ENCODE measurements at regions not wholly inside any gene's neighbourhood (a gene's known extent, or its start where the extent isn't known, plus 50 kb on each side); places are given as distances from the start of the nearest gene placed in this dataset.
"Not testable (repeated sequence)": the region's sequence is repeated elsewhere in the genome, so short reads cannot be mapped to it uniquely, and the experiment has no call there.

DNA sequence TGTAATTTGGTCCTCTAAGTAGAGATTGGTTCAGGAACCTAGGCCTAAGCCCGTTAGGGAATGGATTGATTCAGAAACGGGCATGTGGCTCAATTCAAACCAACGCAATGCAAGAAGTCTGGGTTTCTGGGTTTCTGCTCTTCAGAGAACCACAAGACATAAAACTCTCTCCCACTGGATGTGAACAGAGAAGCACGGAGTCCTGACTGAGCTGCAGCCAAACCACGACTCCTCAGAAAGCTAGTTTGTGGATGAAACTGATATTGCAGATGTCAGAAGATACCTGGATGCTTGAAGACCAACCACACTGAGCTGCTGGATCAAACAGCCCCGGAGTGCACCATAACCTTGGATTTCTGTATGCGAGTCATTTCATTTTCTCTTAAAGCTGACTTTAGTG, 50.0 kb downstream of the SOD2 start:
- intact Hi-C loops (cut with DNase I) = no loop called here
- DNase-seq = no peak

DNA sequence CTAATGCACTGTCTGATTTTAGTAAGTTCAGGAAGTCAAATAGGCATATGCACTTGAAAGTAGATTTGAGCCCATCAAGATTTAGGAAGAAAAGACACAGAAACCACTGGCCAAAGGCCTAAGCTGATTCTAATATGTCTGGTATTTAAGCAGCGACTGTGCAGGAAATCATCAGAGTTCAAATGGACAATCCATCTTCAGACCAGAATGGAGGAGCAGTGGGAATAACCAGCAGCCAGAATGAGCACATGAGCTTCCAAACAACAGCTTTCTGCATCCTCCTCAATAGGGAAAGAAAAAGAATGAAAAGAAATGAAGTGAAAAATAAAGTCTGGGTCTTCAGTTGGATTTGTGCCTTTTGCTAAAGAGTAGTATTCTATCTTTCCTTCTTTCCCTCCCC, 50.6 kb downstream of the SOD2 start:
- DNase-seq = no peak
- intact Hi-C loops (cut with DNase I) = no loop called here

DNA sequence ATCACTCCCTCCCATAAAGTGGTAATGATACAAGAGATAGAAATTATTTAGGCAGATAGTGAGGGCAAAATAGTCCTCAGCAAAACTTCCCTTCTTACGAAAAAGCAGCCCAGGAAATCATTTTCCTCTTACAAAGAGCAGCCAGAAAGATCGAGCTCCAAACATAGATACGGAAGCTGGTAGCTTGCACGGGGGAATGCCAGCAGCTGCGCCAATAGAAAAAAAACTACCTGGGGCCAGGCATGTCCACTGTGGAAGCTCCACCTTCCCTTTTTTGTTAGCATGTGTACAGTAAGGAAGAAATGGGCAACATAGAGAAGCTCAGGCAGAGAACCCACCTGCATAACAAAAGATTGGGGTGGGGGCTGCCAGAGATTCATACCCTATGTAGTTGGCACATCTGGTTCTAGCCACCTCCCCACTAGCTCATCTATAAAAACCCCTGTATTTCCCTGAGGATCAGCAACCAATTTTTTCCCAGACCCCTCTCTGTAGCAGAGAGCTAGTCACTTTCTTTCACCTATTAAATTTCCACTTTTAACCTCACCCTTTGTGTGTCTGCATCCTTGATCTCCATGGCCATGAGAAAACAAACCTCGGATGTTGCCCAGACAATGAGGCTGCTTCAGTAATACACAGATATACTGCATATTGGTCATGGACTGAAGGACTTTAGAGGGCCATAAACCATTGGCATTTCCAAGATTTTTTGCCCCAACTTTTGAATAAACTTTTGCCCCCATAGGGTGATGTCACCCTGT, 52.1 kb downstream of the SOD2 start:
- intact Hi-C loops (cut with DNase I) = no loop called here
- no peak for DNase-seq

DNA sequence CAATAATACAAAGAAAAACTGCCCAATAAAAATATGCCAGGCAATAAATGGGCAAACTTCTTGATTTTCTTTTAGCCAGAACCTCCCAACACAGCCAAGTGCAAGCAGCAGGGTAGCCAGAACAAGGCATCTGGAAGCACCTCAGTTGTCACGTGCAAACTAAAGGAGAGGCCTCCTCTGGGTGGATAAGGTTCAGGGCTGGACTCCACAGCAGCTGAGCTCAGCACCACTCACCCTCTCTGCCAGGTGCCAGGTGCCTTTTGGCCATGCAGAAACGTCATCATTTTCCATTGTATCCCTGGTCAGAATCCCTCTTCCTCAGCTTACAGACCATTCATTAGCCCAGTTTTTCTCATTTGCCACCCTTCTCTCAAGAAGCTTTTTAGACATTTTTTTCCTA, 52.7 kb downstream of the SOD2 start:
- intact Hi-C loops (cut with DNase I) = no loop called here
- no peak for DNase-seq

DNA sequence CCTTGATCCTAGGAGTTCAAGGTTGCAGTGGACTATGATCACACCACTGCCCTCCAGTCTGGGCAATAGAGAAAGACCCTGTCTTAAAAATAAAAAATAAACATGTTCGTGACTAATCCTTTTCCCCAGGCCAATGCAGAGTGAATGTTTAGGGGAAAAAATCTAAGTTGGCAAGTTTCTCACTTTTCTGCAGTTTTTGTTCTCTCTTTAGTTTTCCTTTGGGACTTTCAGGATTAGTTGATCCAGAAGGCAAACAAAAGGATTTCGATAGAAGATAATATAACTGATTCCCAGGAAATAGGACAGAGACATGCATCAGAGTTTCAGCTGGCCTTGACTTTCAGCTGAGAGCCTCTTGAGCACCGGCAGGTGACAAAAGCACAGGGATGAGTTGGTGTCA, 53.3 kb downstream of the SOD2 start:
- intact Hi-C loops (cut with DNase I) = no loop called here
- no peak for DNase-seq

DNA sequence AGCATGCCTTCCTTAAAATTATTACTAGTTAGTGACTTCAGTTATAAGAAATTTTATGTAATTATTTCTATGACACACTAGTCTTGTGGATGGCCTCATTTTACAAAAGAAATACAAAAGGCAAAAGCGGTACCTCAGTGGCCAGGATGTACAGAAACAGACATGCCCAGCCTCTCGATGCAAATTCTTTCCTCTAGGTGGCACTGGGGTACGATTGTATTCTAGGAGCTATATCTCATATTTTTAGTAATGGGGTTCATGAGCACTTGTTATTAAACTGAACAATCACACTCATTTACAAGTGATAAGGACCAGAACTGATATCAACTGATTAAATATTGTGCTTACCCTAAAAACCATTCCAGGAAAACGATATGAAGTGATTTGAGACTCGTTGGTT, 59.8 kb downstream of the SOD2 start:
- intact Hi-C loops (cut with DNase I) = no loop called here
- no peak for DNase-seq

DNA sequence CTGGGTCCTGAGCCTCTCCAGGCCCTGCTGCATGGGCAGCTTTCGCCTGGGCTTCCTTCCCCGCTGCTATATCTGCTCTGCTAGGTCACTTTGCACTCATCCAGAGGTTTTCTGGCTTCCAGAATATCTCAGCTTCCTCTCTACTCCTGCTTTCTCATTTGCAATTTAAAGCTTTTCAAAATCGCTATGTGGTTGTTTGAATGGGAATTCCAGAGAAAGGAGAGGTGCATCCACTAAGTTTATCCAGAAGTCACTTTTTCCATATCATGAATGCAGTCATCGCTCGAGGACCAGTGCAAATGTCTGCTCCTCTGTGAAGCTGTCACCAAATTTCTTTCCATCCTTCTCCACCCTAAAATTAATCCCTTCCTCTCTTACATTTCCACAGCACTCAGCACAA, 61.2 kb downstream of the SOD2 start:
- no peak for DNase-seq
- intact Hi-C loops (cut with DNase I) = no loop called here

DNA sequence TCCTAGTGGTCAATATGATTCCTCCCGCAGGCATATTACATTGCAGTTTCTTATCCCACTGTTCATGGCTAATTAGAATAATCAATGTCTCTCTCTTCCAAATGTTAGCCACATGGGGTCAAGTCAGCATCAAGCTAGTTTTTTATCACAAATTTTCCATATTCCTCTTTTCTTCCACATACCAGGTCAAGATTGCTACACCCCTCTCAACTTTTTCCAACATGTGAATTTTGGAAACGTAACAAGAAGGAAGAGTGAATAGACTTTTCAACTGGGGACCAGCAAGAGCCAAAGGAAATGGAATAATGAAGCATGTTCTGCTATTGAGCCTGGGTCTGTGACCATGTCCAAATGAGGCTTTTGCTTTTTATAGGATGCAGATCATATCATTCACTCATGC, 65.1 kb downstream of the SOD2 start:
- no peak for DNase-seq
- intact Hi-C loops (cut with DNase I) = no loop called here

DNA sequence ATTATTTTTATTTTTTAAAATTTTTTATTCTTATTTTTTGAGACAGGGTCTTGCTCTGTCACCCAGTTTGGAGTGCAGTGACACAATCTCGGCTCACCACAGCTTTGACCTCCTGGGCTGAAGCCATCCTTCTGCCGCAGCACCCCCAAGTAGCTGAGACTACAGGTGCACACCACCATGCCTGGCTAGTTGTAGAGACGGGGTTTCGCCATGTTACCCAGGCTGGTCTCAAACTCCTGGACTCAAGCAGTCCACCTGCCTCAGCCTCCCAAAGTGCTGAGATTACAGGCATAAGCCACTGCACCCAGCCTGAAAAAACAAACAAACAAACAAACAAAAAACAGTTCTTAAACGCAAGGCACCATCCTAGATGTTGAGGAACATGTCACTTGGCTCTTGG, 66.5 kb downstream of the SOD2 start:
- intact Hi-C loops (cut with DNase I); DNase-seq: not testable (repeated sequence)

DNA sequence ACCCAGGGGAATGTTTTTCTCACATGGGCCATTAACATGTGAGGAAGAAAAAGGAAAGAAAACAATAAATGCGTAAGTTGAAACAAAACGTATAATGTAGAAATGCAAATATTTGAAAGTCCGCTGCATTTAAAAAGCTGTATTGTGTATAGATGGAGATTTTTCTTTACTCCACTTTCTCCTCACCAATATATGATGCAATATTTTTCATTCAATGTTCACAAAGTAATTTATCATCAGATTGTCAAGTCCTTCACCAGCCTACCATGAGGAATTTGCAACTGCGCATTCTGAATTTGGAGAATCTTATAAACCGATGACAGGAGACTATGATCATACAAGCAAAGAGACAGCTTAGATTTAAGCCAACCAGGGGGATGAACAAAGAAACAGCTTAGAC, 69.9 kb downstream of the SOD2 start:
- no peak for DNase-seq
- intact Hi-C loops (cut with DNase I) = no loop called here

DNA sequence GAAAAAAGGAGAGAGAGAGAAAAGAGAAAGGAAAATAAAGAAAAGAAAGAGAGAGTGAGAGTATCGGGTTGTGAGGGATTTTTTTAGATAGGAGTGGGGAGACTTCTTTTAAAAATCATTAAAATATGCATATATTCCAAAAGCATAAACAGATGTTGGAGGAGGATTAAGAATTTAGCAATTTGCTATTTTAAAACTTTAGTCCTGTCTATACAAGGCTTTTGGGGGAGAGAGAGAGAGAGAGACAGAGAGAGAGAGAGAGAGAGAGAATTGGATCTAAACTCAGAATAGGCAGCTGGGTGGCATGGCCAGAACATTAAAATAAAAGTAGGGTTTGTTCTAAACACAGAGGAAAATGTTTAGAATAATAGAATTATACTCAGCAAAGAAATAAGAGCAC, 72.1 kb downstream of the SOD2 start:
- intact Hi-C loops (cut with DNase I) = no loop called here
- no peak for DNase-seq

DNA sequence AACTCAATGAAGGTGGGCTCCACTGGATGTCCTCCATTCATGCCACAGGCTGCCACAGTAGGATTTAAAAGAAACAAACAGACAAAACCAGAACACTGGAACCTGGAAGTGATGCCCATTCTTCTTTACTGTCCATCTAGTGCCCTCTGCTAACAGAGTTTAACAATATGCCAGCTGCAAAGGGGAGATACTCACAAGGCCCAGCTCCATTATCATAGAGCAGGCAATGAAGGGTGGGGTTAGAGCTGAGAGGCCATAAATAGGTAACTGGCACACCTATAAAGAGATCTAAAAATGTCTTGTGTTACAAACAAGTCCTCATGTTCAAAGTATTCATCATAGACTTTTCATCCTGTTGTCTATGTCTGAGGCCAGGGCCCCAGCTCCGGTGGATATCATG, 75.6 kb downstream of the SOD2 start:
- no peak for DNase-seq

DNA sequence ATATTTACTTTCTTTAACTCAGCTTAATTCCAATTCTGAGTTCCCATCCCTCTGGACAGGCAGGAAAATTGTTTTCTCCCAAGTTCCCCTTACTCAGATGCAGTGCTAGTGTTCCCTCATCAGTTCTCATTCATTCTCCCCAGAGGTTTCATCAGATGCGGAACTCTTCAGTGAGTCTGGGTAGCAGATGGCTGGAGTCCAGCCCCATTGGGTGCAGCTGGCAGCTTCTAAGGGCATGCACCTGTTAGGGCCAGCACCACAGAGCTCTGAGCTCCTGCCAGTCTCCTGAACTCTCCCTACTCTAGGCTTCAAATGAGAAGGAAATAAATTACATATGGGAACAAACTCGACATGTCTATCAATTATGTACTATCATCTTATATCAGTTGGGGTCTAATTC, 76.6 kb downstream of the SOD2 start:
- no peak for DNase-seq
- intact Hi-C loops (cut with DNase I) = no loop called here

More for the DNA sequence above, 75.6 kb downstream of the SOD2 start:
- intact Hi-C loops (cut with DNase I) = no loop called here

DNA sequence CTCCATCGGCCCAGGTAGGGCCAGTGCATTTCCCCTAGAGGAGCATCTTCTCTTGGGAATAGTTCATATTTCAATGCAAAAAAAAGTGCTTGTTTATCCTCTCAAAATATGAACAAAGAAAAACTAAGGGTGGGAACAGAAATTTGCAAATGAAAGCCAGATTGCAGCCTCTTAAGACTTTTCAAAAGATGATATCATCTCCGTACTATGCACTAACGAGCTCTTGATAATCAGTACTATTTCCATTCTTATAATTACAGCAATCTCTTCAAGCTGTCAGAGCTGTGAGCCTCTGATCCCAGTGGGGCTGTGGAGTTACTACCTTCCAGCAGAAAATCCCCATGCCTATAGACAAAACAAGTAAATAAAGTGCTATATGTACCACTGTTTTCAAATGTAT, 77.1 kb downstream of the SOD2 start:
- intact Hi-C loops (cut with DNase I) = no loop called here
- no peak for DNase-seq

DNA sequence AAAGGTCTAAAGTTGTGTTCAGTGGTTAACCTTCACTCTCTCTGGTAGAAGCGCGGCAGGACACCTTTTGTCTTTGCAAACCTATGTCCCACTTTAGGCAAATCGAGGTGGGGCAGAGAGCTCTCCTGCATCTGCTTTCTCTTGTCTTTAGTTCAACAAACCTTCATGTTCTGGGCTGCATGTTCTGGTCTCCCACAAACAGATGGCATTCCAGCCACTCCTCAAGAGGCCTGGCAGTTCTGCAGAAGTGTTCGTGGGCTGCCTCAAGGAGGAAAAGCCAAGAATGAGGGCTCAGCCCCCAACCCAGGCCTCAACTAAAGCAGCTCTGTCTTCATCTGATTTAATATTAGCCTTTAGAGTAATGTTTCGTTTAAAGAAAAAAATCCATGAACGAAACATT, 82.2 kb downstream of the SOD2 start:
- no peak for DNase-seq
- intact Hi-C loops (cut with DNase I) = no loop called here

DNA sequence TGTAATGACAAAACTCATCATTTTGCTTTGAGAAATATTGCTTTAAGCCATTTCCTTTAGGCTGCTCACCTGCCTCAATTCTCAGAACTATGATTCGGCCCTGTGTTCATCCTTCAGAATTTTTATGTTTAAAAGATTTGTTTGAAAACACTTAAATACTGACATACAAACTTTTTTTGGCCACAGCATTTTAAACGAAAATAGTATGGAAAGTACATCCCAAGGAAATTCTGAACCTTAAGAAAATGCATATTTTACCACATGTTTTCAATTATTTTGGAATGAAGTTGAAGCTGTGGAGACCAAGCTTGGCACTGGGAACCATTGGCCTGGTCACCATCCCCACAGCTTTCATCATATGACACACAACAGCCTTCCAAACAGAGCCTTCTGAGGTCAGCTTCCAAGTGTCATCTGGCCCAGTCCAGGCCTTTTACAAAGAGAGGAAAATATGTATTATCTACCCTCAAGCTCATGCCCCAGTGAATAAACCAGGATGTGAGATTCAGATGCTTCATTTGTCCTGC, 83.3 kb downstream of the SOD2 start:
- intact Hi-C loops (cut with DNase I) = no loop called here
- no peak for DNase-seq

DNA sequence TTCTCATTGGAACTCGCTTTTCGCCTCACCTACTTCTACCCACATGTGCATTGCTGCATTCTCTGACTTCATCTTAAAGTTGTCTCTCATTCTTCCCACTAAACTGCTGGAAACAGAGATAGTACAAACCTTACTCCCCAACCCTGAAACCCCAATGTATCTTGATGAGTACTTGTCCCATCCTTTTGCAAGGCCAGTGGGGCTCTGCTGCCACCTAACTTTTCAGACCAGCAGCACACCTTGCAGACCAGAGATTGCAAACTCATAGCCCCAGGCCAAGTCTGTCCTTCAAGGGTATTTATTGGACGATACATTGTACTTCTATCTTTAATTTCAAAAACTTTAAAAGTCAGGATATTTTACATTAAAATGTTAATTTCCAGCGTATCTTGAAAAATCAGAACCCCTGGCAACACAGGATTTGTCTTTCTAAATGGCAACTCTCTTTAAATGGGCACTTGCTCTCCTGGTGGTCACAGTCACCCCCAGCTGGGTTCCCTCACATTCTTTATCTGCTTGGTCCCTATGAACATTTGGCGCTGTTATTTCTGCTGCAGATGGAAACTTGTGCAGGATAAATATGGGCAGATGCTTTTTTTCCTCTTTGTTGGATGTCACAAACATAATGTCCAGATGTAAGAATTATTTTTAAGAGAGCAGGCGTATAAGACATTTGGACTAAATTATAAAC, 83.9 kb downstream of the SOD2 start:
- no peak for DNase-seq
- intact Hi-C loops (cut with DNase I) = no loop called here

DNA sequence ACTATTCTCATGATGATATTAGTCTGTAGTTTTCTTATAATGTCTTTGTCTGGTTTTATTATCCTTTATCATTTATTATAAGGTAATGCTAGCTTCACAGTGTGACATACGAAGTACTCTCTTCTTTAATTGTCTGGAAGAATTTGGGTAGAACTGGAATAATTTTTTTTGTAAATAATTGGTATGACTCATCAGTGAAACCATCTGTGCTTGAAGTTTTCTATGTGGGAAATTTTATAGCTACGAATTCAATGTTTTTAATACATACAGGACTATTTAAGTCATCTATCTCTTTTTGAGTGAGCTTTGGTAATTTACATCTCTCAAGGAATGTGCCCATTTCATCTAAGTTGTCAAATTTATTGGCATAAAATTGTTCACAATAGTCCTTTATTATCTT, 86.3 kb downstream of the SOD2 start:
- intact Hi-C loops (cut with DNase I) = no loop called here
- DNase-seq = no peak

DNA sequence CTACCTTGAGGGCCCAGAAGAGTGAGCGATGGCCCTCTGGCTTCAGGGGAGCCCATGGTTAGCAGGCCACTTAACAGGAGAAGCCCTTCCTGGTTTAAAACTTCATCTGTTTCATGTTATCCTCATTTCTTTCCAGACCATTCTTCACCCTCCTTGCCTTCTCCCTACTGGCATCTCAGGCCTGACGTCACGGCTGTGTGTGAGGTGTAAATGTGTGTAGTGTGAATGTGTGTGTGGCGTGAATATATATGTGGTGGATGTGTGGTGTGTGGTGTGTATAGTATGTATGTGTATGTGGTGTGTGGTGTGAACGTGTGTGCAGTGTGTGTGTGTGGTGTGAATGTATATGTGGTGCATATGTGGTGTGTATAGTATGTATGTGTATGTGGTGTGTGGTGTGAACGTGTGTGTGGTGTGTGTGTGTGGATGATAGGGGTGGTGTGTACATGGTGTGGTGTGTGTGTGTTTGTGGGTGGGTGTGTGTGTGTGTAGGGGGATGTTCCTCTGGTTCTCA, 88.5 kb downstream of the SOD2 start:
- no peak for DNase-seq
- intact Hi-C loops (cut with DNase I) = no loop called here

DNA sequence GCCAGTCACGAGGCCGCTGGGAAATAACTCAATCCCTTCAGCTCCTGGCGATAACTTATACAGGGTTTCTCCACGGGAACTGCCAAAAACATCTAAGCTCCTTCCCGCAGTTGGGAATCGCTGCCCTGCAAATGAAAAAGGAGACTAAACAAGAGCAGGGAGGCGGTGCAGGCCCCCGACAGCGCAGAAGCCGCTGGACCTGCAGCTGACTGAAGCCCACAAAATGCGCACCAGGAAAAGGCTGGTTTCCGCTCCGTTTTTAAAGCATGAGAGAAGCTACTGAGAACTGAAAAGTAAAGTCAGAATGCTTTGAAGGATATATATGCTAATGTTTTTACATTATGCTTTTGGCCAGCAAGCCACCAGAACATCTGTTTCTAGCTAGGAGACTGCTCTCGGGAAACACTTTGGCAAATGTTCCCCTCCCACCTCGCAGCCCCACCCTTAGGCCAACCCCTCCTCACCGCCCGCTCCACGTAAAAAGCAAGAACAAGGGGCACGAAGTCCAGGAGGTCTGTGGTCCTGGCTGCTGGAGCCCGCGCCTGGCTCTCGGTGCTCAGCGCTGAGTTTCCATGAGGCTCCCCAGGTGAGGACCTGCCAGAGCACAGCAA, 90.5 kb downstream of the SOD2 start:
- intact Hi-C loops (cut with DNase I) = no loop called here
- no peak for DNase-seq

DNA sequence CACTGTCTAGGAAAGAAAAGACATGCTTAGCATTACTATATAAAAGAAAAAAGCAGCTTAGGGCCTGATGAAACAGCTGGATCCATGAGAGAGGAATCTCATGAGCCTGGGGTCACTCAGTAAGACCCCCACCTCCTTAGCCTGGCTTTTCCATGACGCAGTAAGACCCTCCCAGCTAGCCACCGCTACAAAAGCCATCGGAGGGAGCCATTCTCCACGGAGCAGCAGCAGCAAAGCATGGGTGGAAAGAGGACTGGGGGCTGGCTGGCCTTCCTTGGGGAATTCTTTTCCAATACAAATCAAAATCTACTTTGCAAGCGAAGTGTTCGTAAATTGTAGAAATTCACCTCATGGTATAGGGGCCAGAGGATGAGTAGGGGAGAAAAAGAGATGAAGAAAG, 91.8 kb downstream of the SOD2 start:
- intact Hi-C loops (cut with DNase I) = no loop called here
- DNase-seq = no peak

DNA sequence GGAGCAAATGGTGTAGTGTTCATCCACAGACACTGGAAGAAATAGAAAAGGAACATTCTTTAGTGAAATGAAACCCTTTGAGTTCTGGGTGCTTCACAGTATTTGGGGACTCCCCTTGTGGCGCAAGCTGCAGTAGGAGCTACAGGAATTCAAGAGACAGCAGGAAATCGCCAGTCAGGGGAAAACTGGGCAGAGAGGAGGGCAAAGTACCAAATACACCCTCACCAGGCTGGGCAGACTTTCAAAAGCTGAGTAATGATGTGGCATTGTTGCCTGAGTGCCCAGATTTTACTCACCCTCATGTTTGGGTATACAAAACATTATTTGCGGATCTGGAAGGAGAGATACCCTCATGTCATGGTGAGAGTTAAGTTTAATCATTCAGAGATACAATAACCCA, 97.9 kb downstream of the SOD2 start:
- DNase-seq = peak in 4 of 10 donors; percentile 13 to 23 (median 20)

More for the DNA sequence above, 97.9 kb downstream of the SOD2 start:
- intact Hi-C loops (cut with DNase I) = no loop called here
